Activated naive CD4-positive, alpha-beta T cell treated with anti-CD3 and anti-CD28 coated beads, Interleukin-2, amount 50 U/mL, for 72 hours (primary cell): ENCODE measurements at regions not wholly inside any gene's neighbourhood (a gene's known extent, or its start where the extent isn't known, plus 50 kb on each side); places are given as distances from the start of the nearest gene placed in this dataset.

ENCODE experiments used
- ATAC-seq, 2 donors: fragments of 150-1000 bp; cut with Tn5 transposase; 2 replicates each; pipeline ENCODE4 v1.10.0; 2021; ENCODE audit warnings: mild to moderate bottlenecking in 2 of 2, moderate library complexity in 2 of 2
- DNase-seq, 2 donors: peaks; one replicate each; pipeline ENCODE4 v3.0.0; 2021 to 2022; ENCODE audit warnings: low spot score in 2 of 2
- H3K27ac Mint-ChIP-seq, 2 donors: one replicate each; pipeline ENCODE4 v1.8.0; 2022; ENCODE audit warnings: mild to moderate bottlenecking in 2 of 2, mixed read lengths in 2 of 2
- H3K36me3 Mint-ChIP-seq, 2 donors: one replicate each; pipeline ENCODE4 v1.8.0; 2022; ENCODE audit warnings: mixed read lengths in 2 of 2
- H3K9me3 Mint-ChIP-seq, 2 donors: one replicate each; pipeline ENCODE4 v1.8.0; 2022; ENCODE audit warnings: mixed read lengths in 2 of 2

DNA sequence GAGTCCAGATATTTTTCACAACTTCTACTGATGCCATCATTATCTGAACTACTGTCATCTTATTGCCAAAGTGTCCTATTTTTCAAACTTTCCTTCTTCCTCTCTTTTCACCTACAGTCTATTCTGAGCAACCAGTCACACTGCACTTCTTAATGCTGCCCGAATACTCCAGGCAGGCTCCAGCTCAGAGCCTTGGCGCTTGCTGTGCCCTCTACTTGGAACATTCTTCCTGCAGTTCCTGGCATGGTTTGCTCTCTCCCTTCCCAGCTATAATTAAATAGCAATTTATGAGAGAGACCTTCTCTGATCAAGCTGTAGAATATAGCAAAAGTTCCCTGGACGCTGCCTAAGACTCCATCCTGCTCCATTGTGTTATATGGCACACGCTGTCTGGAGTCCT lies 831.6 kb downstream of the QKI start:
- no peak overlapping the region for H3K27ac Mint-ChIP-seq
- DNase-seq: no peak
- peaks cover 3 to 8% of the 10 kb centered on the region in 2 donors for H3K9me3 Mint-ChIP-seq
- ATAC-seq: no peak
- H3K36me3 Mint-ChIP-seq: no peaks in the 10 kb centered on the region

DNA sequence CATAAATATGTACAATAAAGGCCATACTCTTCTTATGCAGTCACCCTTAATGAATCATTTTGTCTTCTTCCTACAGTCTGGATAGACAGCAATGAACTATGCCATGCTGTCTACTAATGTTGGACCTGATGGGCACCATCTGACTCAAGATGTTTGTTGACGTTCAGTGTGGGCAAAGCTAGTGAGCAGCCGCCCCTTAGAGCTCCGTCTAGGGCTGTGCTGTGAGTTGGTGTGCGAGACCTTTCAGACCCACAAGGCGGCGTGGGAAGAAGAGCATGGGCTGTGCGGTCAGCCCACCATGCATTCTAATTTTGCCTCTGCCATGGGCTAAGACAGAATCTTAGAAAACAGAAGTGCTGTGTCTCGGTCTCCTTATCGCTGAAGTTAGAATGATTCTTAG lies 829.4 kb downstream of the QKI start:
- no peak overlapping the region for H3K27ac Mint-ChIP-seq
- no peak for ATAC-seq

DNA sequence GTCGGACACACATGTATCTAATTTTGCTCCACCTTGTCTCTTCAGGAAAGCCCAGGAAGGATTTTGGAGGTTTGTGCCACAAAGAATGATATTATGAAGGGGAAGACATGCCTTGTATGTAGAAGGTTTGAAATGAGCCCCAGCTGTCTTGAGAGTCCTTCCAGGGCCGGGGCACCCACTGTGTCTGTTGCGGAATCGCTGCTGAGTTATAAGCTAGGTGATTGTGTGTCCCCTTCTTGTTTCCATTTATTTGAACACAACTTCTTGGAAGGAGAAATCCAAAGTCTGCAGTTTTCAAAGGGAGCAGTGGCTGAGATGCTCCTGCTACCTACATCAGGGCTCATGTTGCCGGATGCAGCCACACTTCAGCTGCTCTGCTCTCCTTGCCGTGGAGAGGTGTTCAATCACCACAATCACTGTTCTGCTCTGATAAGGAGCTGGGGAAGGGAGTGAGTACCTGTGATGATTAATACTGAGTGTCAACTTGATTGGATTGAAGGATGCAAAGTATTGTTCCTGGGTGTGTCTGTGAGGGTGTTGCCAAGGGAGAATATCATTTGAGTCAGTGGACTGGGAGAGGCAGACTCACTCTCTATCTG lies 828.6 kb downstream of the QKI start:
- H3K36me3 Mint-ChIP-seq: no peaks in the 10 kb centered on the region
- no peak overlapping the region for H3K27ac Mint-ChIP-seq
- DNase-seq (no peak), ATAC-seq (no peak)
- peaks cover 16 to 17% of the 10 kb centered on the region in 2 donors for H3K9me3 Mint-ChIP-seq

More for the DNA sequence above, 829.4 kb downstream of the QKI start:
- DNase-seq: no peak
- H3K36me3 Mint-ChIP-seq: no peaks in the 10 kb centered on the region
- H3K9me3 Mint-ChIP-seq: peaks cover 15 to 17% of the 10 kb centered on the region in 2 donors

DNA sequence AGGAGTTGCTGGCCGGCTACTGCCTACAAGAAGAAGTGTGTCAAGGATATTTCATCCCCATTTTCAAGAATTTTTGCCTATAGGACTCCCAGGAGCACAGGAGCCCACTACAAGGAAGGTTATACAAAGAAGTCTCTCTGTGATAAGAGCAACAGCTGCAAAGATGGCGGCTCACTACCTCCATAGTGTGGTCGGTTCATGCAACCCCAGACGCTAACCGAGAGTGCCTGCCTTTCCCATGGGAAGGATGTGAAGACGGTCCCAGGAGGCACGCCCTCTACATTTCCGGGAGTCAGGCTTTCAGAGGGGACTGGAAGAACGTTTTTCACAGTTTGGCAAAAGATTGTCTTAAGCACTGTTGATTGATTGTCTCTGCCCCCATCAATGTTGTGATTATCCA lies 816.3 kb downstream of the QKI start:
- no peaks in the 10 kb centered on the region for H3K36me3 Mint-ChIP-seq
- DNase-seq (no peak), ATAC-seq (no peak)
- peaks cover 0 to 14% of the 10 kb centered on the region in 2 donors for H3K9me3 Mint-ChIP-seq
- H3K27ac Mint-ChIP-seq: no peak overlapping the region

DNA sequence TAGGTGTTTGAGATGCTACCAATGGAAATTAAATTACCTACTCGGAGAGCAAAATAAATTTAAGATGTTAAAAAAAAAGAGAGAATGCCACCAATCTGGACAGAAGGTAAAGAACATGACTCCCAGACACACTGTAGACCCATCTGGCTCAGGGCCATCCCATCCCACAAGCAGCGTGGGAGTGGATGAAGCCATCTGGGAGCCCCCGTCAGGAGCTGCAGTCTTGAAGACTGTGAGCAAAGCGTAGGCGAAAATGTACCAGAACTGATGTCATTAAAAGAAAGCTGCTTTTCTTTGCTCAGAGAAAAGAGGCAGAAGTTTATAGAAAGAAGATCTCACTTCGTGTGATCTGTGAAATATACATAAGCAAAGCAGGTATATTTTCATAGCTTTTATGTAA lies 815.7 kb downstream of the QKI start:
- DNase-seq (no peak), ATAC-seq (no peak)
- Mint-ChIP-seq H3K27ac (no peak overlapping the region), H3K36me3 (no peaks in the 10 kb centered on the region), H3K9me3 (peaks cover 0 to 14% of the 10 kb centered on the region in 2 donors)

DNA sequence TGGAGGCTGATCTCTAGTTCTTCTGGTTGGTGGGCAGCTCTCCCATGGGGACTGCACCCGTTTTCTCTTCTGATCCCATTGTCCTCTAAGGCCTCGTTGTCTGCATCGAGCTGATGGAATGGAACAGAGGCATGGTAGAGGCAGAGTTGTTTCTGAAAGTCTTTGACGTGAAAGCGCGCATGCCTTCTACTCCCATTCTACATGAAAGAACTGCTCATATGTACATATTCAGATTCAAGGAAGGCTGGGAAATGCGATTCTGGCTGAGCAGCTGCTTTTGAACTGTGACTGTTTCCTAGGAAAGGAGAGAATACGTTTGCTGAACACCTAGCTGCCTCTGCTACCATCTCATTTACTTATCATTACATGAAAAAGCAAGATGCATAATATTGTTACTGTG lies 815.2 kb downstream of the QKI start:
- Mint-ChIP-seq H3K36me3 (no peaks in the 10 kb centered on the region), H3K9me3 (peaks cover 0 to 14% of the 10 kb centered on the region in 2 donors), H3K27ac (no peak overlapping the region)
- ATAC-seq (no peak), DNase-seq (no peak)

DNA sequence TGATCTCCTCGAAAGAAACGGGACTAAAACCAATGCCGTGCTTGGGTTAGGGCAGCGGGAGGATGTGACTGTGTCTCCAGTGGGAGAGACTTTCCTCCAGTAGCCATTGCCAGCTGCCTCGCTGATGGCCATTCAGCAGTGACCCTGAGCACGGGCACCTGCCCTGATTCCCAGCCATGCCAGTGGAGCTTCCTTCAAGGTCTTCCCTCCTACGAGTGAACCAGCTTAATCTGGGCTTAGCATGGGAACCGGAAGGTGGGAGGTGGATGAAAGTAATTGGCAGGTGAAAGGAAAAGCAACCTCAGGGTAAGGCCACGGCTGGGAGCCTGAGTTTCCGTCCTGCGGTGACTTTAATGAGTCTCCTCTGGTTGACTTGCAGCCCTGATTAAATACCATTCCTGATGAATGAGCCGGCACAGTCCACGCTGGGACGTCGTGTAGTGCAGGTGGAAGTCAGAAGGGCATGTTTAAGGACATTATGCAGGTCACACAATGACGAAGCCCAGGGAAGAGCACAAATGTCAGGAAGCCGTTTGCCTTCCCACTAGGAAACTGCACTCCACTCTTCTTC lies 813.5 kb downstream of the QKI start:
- Mint-ChIP-seq H3K27ac (no peak overlapping the region), H3K9me3 (peaks cover 0 to 16% of the 10 kb centered on the region in 2 donors), H3K36me3 (no peaks in the 10 kb centered on the region)
- no peak for ATAC-seq
- no peak for DNase-seq

DNA sequence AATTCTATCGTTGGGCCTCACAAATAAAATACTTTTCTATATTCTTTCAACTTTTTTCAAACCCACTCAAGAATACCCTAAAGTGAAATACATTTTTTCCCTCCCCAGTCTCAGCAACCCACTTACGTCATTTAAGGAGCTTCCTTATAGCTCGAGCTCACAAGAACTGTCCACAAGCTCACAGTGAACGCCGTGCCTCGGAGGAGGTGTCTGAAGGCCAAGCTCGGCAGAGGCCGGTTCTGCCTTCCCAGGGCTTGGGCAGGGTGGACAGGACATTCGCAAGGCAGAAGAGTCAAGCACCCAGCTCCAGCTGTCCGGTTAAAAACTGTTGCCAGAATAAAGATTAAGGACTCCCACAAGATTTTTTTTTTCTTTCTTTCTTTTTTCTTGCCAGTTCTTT lies 802.3 kb downstream of the QKI start:
- ATAC-seq (no peak), DNase-seq (no peak)
- peaks cover 0 to 9% of the 10 kb centered on the region in 2 donors for H3K9me3 Mint-ChIP-seq
- H3K27ac Mint-ChIP-seq: no peak overlapping the region
- H3K36me3 Mint-ChIP-seq: no peaks in the 10 kb centered on the region

DNA sequence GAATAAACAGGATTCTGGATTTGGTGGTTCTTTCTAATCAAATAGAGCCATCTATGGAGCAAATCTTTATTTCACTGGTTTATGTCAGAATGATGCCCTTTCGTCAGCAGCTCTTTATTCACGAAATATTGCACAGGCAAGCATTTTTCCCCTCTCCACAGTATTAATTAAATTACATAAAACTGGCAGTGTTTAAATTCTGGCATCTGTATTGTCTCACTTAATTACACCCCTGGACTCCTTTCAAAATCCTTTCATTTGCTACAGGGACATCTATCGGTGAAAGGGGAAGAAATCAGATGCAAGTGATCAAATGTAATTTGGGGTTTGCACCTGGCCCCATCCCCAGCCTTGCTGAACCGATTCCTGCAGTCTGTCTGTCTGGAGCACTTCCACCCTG lies 801.9 kb downstream of the QKI start:
- H3K27ac Mint-ChIP-seq: no peak overlapping the region
- DNase-seq: no peak
- H3K9me3 Mint-ChIP-seq: peaks cover 0 to 9% of the 10 kb centered on the region in 2 donors
- ATAC-seq: no peak
- H3K36me3 Mint-ChIP-seq: no peaks in the 10 kb centered on the region

DNA sequence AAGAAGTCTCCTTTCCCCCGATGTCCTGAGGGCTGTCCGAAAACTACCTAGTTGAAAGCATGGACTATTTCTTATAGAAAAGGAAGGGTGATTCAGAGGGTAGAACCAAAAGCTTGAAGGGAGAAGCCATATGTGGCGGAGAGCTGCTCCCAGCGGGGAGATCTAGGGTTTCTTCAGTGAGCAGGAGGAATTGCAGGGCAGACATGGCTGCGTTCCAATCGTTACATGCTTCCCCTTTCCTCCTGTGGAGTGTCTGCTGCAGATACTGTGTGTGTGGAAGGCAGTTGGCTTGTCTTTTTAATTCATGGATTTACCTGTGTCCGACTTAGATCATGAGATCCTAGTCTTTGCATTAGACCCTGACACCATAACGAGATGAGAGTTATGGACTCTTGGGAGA lies 799.5 kb downstream of the QKI start:
- ATAC-seq (no peak), DNase-seq (no peak)
- peaks cover 0 to 14% of the 10 kb centered on the region in 2 donors for H3K9me3 Mint-ChIP-seq
- no peak overlapping the region for H3K27ac Mint-ChIP-seq
- H3K36me3 Mint-ChIP-seq: no peaks in the 10 kb centered on the region

DNA sequence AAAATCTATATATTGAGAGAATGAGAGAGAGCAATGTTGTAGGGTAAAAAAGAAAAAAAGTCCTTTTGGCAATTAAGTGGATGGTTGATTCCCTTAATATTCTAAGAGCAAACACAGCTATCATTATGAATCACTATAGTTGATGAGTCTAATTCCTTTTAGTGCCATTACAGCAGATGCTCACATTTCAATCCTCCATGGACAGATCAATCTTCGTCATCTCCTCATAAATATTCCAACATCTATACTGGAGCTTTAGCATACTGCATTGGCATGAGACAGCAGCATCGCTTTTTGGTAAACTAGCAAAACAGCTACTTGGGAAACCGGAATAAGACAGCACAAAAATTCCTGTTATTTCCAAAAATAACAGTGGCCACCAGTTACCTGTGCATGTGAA lies 796.7 kb downstream of the QKI start:
- H3K36me3 Mint-ChIP-seq: no peaks in the 10 kb centered on the region
- DNase-seq: no peak
- H3K27ac Mint-ChIP-seq: no peak overlapping the region
- peaks cover 4 to 15% of the 10 kb centered on the region in 2 donors for H3K9me3 Mint-ChIP-seq
- no peak for ATAC-seq

DNA sequence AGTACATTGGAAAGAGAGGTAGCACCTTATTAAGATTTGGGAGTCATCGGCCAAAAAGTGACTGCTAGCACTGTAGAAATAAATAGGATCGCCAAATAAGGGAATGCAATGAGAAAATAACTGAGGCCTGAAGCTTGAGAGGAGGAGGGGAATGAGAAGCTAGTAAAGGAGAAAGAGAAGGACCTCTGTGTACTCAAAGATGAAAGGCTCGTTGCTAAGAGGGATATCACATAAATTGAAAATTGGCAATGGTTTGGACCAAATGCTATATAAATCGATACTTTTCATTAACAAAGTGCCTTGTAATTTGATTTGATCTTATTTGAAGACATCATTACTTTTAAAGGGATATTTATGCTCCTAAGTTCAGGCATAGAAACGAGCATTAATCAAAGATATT lies 796.3 kb downstream of the QKI start:
- Mint-ChIP-seq H3K9me3 (peaks cover 9 to 20% of the 10 kb centered on the region in 2 donors), H3K27ac (no peak overlapping the region), H3K36me3 (no peaks in the 10 kb centered on the region)
- no peak for ATAC-seq
- no peak for DNase-seq

DNA sequence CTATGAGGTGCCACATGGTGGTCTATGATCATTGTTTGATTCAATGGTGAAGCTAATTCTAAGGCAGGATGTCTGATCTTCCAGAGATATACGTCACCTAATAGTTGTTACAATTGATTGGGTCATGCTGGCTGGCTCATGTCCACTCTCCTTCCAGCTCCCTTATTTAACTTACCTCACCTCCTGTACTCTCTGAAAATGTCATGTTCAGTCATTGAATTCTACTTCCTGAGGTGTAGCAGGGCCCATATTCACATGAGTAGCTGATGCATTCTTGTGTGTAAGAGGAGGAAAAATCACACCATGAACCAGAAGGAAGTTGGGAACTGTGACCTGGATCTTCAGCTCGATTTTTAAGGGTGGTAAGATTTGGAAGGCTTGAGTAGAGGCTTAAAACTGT lies 795.8 kb downstream of the QKI start:
- H3K27ac Mint-ChIP-seq: no peak overlapping the region
- H3K9me3 Mint-ChIP-seq: peaks cover 10 to 21% of the 10 kb centered on the region in 2 donors
- ATAC-seq (no peak), DNase-seq (no peak)
- no peaks in the 10 kb centered on the region for H3K36me3 Mint-ChIP-seq

DNA sequence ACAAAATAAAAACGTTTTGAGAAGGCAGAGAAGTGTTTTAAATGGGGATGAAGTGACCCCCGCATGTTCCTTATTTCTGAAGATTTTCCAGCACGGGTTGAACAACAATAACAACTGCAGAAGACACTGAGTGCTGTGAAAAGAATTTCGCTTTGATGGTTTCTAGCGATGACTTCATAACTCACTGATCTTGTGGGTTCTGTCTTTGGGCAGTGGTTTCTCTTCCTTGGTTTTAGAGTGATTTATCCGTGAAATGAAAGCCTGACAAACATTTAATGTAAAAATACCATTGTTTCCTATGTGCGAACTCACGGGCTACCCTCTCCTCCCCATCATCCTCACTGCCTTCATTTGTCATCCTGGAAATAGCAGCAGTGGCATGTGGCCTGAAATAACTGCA lies 793.9 kb downstream of the QKI start:
- H3K27ac Mint-ChIP-seq: no peak overlapping the region
- ATAC-seq (no peak), DNase-seq (no peak)
- peaks cover 10 to 21% of the 10 kb centered on the region in 2 donors for H3K9me3 Mint-ChIP-seq
- H3K36me3 Mint-ChIP-seq: no peaks in the 10 kb centered on the region

DNA sequence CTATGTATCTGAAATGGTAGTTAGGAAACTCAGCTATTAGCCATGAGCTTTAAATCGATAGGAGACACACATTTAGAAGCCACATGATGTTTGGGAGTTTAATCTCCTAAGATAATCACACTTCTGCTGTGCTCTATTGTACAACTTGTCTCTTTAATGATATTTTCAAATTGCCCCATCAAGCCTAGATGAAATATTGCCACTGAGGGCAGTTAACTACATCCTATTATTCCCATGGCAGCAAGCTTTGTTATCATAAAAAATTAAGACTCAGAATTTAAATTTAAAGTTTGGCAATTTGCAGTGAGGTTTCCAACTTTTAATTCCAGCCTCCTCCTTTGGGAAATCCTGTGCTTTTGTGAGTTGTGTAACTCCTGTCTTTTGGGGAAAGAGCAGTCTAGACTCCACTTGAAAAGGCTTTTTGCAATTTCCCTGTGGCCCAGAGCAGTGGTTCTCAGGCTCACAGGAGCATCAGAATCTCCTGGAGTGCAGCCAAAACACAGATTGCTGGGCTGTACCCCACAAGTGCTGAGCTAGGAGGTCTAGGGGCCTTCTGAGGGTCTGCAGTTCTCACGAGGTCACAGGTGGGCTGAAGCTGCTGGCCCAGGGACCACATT lies 792.4 kb downstream of the QKI start:
- Mint-ChIP-seq H3K36me3 (no peaks in the 10 kb centered on the region), H3K27ac (no peak overlapping the region), H3K9me3 (peaks cover 10 to 16% of the 10 kb centered on the region in 2 donors)
- DNase-seq: no peak
- no peak for ATAC-seq

DNA sequence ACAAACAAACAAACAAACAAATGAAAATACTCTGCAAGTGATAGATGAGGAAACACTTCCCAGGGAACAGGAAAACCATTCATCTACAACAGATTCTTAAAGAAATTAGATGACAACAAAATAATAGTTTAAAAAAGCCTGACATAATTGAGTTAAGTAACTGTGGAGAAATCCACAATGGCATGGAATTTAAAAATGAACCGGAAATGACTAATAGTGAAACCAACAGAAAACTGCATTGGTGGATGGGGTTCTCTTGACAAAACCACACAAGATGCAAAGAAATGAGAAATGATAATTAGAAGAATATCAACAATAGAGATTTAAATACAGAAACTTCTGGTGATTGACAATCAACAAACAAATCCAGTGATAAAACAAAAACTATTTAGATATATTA lies 785.6 kb downstream of the QKI start:
- DNase-seq (no peak), ATAC-seq (no peak)
- H3K9me3 Mint-ChIP-seq: peaks cover 0 to 4% of the 10 kb centered on the region in 2 donors
- no peaks in the 10 kb centered on the region for H3K36me3 Mint-ChIP-seq
- no peak overlapping the region for H3K27ac Mint-ChIP-seq

DNA sequence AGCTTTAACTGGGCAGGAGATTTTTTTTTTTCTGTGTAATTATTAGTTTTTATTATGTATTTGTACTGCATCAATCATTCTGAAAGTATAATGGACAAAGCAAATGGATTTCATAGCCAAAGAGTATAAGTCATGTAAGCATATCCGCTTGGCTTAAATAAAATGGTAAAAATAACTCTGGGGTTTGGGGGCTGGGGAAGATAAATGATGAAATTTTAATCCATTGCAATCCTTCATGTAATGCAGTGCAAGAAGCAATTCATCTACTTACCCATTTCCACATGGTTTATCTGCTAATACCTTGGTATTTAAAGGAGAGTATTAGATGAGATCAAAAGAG lies 781.4 kb downstream of the QKI start:
- peaks cover 0 to 4% of the 10 kb centered on the region in 2 donors for H3K9me3 Mint-ChIP-seq
- DNase-seq (no peak), ATAC-seq (no peak)
- no peak overlapping the region for H3K27ac Mint-ChIP-seq
- no peaks in the 10 kb centered on the region for H3K36me3 Mint-ChIP-seq

DNA sequence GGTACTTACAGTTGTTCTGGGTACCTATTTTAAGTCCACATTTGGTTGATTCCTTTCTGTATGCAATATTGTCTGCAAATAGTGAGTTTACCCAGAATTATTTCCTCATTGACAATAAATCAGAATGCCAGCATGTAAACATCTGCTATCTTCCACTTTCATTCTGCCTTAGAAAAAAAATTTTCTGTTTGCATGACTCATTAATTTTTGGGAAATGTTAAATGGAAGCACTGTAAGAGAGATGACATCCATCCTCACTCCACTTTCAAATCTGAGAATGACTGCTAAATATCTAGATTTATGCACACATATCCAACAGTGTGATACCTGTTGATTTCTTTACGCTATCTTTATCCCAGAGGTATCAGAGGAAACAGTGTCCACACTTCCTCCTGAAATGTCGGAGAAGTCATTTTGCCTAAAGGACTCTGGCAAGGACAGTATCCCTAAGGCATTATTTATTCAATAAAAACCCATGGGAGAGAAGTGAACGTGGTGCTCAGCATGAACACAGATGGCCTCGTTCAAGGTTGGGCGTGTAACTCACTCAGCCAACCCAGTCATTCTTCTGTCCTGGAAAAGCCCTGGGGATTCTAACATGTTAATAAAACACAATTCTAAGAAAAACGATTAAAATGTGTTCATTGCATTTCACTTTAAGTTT lies 780.9 kb downstream of the QKI start:
- no peak overlapping the region for H3K27ac Mint-ChIP-seq
- DNase-seq: no peak
- peaks cover 0 to 4% of the 10 kb centered on the region in 2 donors for H3K9me3 Mint-ChIP-seq
- no peaks in the 10 kb centered on the region for H3K36me3 Mint-ChIP-seq
- ATAC-seq: no peak
